Muscle of leg (tissue), 3 donors: ENCODE measurements at regions not wholly inside any gene's neighbourhood (a gene's known extent, or its start where the extent isn't known, plus 50 kb on each side); places are given as distances from the start of the nearest gene placed in this dataset.
"Not testable (repeated sequence)": the region's sequence is repeated elsewhere in the genome, so short reads cannot be mapped to it uniquely, and the experiment has no call there.

ENCODE experiments used
- DNase-seq: peaks from one replicate; pipeline ENCODE4 v3.0.0; 2013
- H3K27ac ChIP-seq: one replicate; pipeline ENCODE4 v1.5.1; 2013; ENCODE audit warnings: mild to moderate bottlenecking, low read length, control low read depth
- H3K27me3 ChIP-seq: one replicate; pipeline ENCODE4 v1.6.1; 2013; ENCODE audit warnings: low read length; ENCODE audit not compliant: control insufficient read depth, insufficient read depth
- H3K36me3 ChIP-seq: one replicate; pipeline ENCODE4 v1.6.1; 2013; ENCODE audit warnings: low read length; ENCODE audit not compliant: control insufficient read depth, insufficient read depth
- H3K4me1 ChIP-seq: one replicate; pipeline ENCODE4 v1.6.1; 2013; ENCODE audit warnings: low read length; ENCODE audit not compliant: control insufficient read depth, insufficient read depth
- H3K4me3 ChIP-seq: one replicate; pipeline ENCODE4 v1.5.1; 2013; ENCODE audit warnings: low read length, control low read depth
- H3K9me3 ChIP-seq: replicated peaks from 2 replicates; pipeline ENCODE4 v1.6.1; 2013; ENCODE audit warnings: low read depth, low read length; ENCODE audit not compliant: control insufficient read depth
- WGBS: methylation state at CpG from one replicate; pipeline ENCODE4 v1.1.5; 2013; ENCODE audit warnings: missing lambda C conversion rate; ENCODE audit not compliant: insufficient coverage; 5-methylcytosine and 5-hydroxymethylcytosine counted together

DNA sequence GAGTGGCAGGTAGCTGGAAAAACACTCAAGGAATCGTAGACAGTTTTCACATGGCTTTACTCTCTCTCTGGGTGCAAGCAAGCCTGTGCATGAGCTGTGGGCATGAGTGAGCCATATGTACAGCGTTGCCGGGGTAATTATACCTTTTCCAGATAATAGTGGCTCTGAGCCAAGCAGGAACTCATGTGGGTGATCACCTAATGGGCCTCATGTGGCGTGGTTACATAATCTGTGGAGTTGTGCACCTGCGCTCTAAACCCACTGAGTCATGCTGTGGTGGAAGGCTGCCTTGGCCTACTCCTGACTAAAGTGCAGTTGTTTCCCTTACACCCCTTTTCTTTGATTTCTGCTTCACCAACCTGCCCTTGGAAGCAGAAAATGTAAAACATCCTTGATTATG lies 1564.5 kb upstream of the PCDH10 start:
- Histone ChIP-seq H3K27me3 (no peaks in the 10 kb centered on the region), H3K4me1 (no peaks in the 10 kb centered on the region), H3K4me3 (no peak overlapping the region), H3K27ac (no peak overlapping the region), H3K9me3 (no peaks in the 10 kb centered on the region), H3K36me3 (no peaks in the 10 kb centered on the region)
- WGBS: 79% methylated on average over 5 of the region's 5 CpGs
- no peak for DNase-seq

DNA sequence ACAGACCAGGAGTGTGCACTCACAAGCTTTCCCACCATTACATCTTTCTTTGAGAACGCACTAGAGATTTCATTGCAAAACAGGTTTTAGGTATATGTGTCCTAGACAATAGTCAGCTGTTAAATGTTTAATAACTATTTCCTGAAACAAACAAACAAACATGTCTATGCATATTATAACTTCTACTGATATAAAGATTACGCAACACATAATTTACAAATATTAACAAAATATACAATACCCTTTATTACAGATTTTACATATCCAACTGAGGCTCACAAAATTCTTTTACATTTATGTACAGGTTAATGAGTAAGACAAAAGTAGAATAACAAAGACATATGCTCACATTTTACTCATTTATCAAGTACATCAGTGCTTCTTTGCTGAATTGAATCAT lies 1554.0 kb upstream of the PCDH10 start:
- no peaks in the 10 kb centered on the region for H3K27me3 ChIP-seq
- H3K36me3 ChIP-seq: no peaks in the 10 kb centered on the region
- H3K4me1 ChIP-seq: no peaks in the 10 kb centered on the region
- DNase-seq: no peak
- WGBS: no CpG with 5 or more reads among the region's 2 CpGs
- H3K27ac ChIP-seq: no peak overlapping the region
- no peaks in the 10 kb centered on the region for H3K9me3 ChIP-seq
- no peak overlapping the region for H3K4me3 ChIP-seq

- H3K4me3 ChIP-seq: no peak overlapping the region
- no peaks in the 10 kb centered on the region for H3K36me3 ChIP-seq
- no peaks in the 10 kb centered on the region for H3K27me3 ChIP-seq
- DNase-seq: no peak
- WGBS: no CpG with 5 or more reads among the region's 1 CpG
- H3K27ac ChIP-seq: no peak overlapping the region
- no peaks in the 10 kb centered on the region for H3K4me1 ChIP-seq
- H3K9me3 ChIP-seq: no peaks in the 10 kb centered on the region
Observed at GRCh38 chr4:131603705-131604104, 1545.4 kb upstream of the PCDH10 start.

GRCh38 chr4:131609039-131609438 lies 1540.1 kb upstream of the PCDH10 start:
- no peaks in the 10 kb centered on the region for H3K9me3 ChIP-seq
- H3K4me1 ChIP-seq: no peaks in the 10 kb centered on the region
- H3K4me3 ChIP-seq: no peak overlapping the region
- no peak for DNase-seq
- H3K36me3 ChIP-seq: no peaks in the 10 kb centered on the region
- no peaks in the 10 kb centered on the region for H3K27me3 ChIP-seq
- no peak overlapping the region for H3K27ac ChIP-seq

GRCh38 chr4:131610517-131610916 lies 1538.6 kb upstream of the PCDH10 start:
- not testable (repeated sequence) for H3K4me1 ChIP-seq, DNase-seq, H3K27me3 ChIP-seq, H3K9me3 ChIP-seq, H3K4me3 ChIP-seq, H3K36me3 ChIP-seq, H3K27ac ChIP-seq
- WGBS: no CpG with 5 or more reads among the region's 1 CpG

- Histone ChIP-seq H3K27me3 (no peaks in the 10 kb centered on the region), H3K36me3 (no peaks in the 10 kb centered on the region), H3K4me1 (no peaks in the 10 kb centered on the region), H3K4me3 (no peak overlapping the region), H3K9me3 (no peaks in the 10 kb centered on the region), H3K27ac (no peak overlapping the region)
- DNase-seq: no peak
- WGBS: no CpG with 5 or more reads among the region's 5 CpGs
Observed at GRCh38 chr4:131613086-131613823, 1535.8 kb upstream of the PCDH10 start.

GRCh38 chr4:131613824-131614216 lies 1535.3 kb upstream of the PCDH10 start:
- no peak overlapping the region for H3K4me3 ChIP-seq
- DNase-seq: no peak
- H3K9me3 ChIP-seq: no peaks in the 10 kb centered on the region
- no peaks in the 10 kb centered on the region for H3K4me1 ChIP-seq
- H3K27ac ChIP-seq: no peak overlapping the region
- no peaks in the 10 kb centered on the region for H3K36me3 ChIP-seq
- H3K27me3 ChIP-seq: no peaks in the 10 kb centered on the region
- no CpG with 5 or more reads among the region's 1 CpG for WGBS

DNA sequence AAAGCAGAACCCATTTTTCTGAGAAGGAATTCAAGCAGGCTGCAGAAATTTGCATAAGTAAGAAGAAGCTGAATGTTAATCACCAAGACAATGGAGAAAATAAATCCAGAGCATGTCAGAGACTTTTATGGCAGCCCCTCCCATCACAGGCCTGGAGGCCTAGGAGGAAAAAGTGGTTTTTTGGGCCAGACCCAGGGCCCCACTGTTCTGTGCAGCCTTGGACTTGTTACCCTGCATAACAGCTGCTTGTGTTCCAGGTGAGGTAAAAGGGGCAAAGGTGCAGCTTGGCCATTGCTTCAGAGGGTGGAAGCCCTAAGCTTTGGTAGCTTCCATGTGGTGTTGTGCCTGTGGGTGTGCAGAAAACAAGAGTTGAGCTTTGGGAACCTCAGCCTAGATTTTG lies 1516.2 kb upstream of the PCDH10 start:
- H3K4me1 ChIP-seq: no peaks in the 10 kb centered on the region
- no peak overlapping the region for H3K4me3 ChIP-seq
- no peak overlapping the region for H3K27ac ChIP-seq
- no peaks in the 10 kb centered on the region for H3K36me3 ChIP-seq
- H3K9me3 ChIP-seq: peaks cover 11% of the 10 kb centered on the region
- no peak for DNase-seq
- no peaks in the 10 kb centered on the region for H3K27me3 ChIP-seq

GRCh38 chr4:131635191-131635590 lies 1513.9 kb upstream of the PCDH10 start:
- Histone ChIP-seq H3K4me3 (no peak overlapping the region), H3K36me3 (no peaks in the 10 kb centered on the region), H3K27ac (no peak overlapping the region), H3K9me3 (peaks cover 11% of the 10 kb centered on the region), H3K27me3 (no peaks in the 10 kb centered on the region), H3K4me1 (no peaks in the 10 kb centered on the region)
- DNase-seq: no peak

DNA sequence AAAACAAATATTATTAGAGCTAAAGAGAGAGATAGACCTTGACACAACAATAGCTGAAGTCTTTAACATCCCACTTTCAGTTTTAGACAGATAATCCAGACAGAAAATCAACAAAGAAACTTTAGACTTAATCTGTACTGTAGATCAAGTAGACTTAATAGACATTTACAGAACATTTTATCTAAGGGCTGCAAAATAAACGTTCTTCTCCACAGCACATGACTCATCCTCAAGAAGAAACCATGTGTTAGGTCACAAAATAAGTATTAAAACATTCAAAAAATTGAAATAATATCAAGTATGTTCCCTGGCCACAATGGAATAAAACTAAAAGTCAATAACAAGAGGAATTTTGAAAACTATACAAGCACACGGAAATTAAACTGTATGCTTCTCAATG lies 1510.3 kb upstream of the PCDH10 start:
- H3K27me3 ChIP-seq: no peaks in the 10 kb centered on the region
- no CpG with 5 or more reads among the region's 2 CpGs for WGBS
- H3K9me3 ChIP-seq: peaks cover 5% of the 10 kb centered on the region
- H3K36me3 ChIP-seq: no peaks in the 10 kb centered on the region
- H3K4me3 ChIP-seq: no peak overlapping the region
- DNase-seq: no peak
- no peaks in the 10 kb centered on the region for H3K4me1 ChIP-seq
- H3K27ac ChIP-seq: no peak overlapping the region

GRCh38 chr4:131644619-131645018 lies 1504.5 kb upstream of the PCDH10 start:
- no CpG with 5 or more reads among the region's 1 CpG for WGBS
- Histone ChIP-seq H3K27me3 (no peaks in the 10 kb centered on the region), H3K9me3 (no peaks in the 10 kb centered on the region), H3K27ac (no peak overlapping the region), H3K4me3 (no peak overlapping the region), H3K36me3 (no peaks in the 10 kb centered on the region), H3K4me1 (no peaks in the 10 kb centered on the region)
- no peak for DNase-seq
